ENCODE measurements at regions not wholly inside any gene's neighbourhood (a gene's known extent, or its start where the extent isn't known, plus 50 kb on each side); places are given as distances from the start of the nearest gene placed in this dataset.

GRCh38 chr12:45587877-45588533 is 141.5 kb upstream of the ARID2 start:
- ChIA-PET CTCF (no interaction called here), POLR2A (no interaction called here)
- no peak for DNase-seq
- Histone ChIP-seq H3K27me3 (ENCODE audit: insufficient read depth) (no peaks in the 10 kb centered on the region; the same call in 1 of the 2 replicates), H3K4me3 (ENCODE audit: low read depth in 2 of 2, low read length in 1 of 2) (no peak overlapping the region), H3K27ac (ENCODE audit: low read depth in 2 of 2, low read length in 1 of 2) (no peak overlapping the region), H3K4me1 (ENCODE audit: control insufficient read depth in 1 of 2, insufficient read depth in 2 of 2, low read depth in 1 of 2, low read length in 1 of 2) (no peaks in the 10 kb centered on the region), H3K36me3 (replicated peaks in 1 of 2; ENCODE audit: control insufficient read depth in 1 of 2, insufficient read depth in 2 of 2, low read length in 1 of 2) (no peaks in the 10 kb centered on the region), H3K9ac (no peak overlapping the region), H3K9me2 (no peaks in the 10 kb centered on the region), H3K9me3 (no peaks in the 10 kb centered on the region), H3K79me2 (ENCODE audit: insufficient read depth) (no peaks in the 10 kb centered on the region), H2AFZ (ENCODE audit: low read depth) (no peak overlapping the region), H3K4me2 (no peak overlapping the region), H3F3A (replicated peaks; ENCODE audit: insufficient read depth) (no peaks in the 10 kb centered on the region), H4K20me1 (ENCODE audit: insufficient read depth) (no peaks in the 10 kb centered on the region)
- WGBS (ENCODE audit: low lambda C conversion rate) = 51% methylated on average over 3 of the region's 3 CpGs
- TF ChIP-seq MXI1 (IDR thresholded peaks at IDR 0.05; ENCODE audit: low read depth, low read length) = no peak
- no peak for TF ChIP-seq USF1 (IDR thresholded peaks at IDR 0.05; ENCODE audit: borderline replicate concordance, low read depth)
- TF ChIP-seq RXRA (IDR thresholded peaks at IDR 0.05; ENCODE audit: borderline replicate concordance, low read depth) = no peak
- no peak for TF ChIP-seq ZBTB33 (IDR thresholded peaks at IDR 0.05; ENCODE audit: borderline replicate concordance, low read depth)
- no peak for TF ChIP-seq TEAD4 (IDR thresholded peaks at IDR 0.05; ENCODE audit: borderline replicate concordance, insufficient read depth)
- no peak for TF ChIP-seq FOXJ3 (CRISPR knock-in tag; IDR thresholded peaks at IDR 0.05)
- no peak for TF ChIP-seq TCF12 (IDR thresholded peaks at IDR 0.05)
- no peak for TF ChIP-seq RCOR1 (IDR thresholded peaks at IDR 0.05; ENCODE audit: low read length)
- TF ChIP-seq MAX (IDR thresholded peaks at IDR 0.05; ENCODE audit: low read depth) = no peak
- TF ChIP-seq FOXM1 (IDR thresholded peaks at IDR 0.05; ENCODE audit: low read depth) = no peak
- TF ChIP-seq POLR2AphosphoS5 (IDR thresholded peaks at IDR 0.05; ENCODE audit: low read depth, low read length) = no peak

GRCh38 chr12:45590646-45591045 is 138.9 kb upstream of the ARID2 start:
- no peaks in the 10 kb centered on the region for H3K79me2 ChIP-seq (ENCODE audit: insufficient read depth)
- no peak overlapping the region for H3K9ac ChIP-seq
- no peaks in the 10 kb centered on the region for H3F3A ChIP-seq (replicated peaks; ENCODE audit: insufficient read depth)
- no peak overlapping the region for H3K4me3 ChIP-seq (ENCODE audit: low read depth in 2 of 2, low read length in 1 of 2)
- H3K4me2 ChIP-seq = no peak overlapping the region
- no peak overlapping the region for H2AFZ ChIP-seq (ENCODE audit: low read depth)
- no peaks in the 10 kb centered on the region for H4K20me1 ChIP-seq (ENCODE audit: insufficient read depth)
- ChIA-PET POLR2A (no interaction called here), CTCF (no interaction called here)
- H3K27ac ChIP-seq (ENCODE audit: low read depth in 2 of 2, low read length in 1 of 2) = no peak overlapping the region
- no peaks in the 10 kb centered on the region for H3K9me3 ChIP-seq
- DNase-seq = no peak
- H3K9me2 ChIP-seq = no peaks in the 10 kb centered on the region
- H3K4me1 ChIP-seq (ENCODE audit: control insufficient read depth in 1 of 2, insufficient read depth in 2 of 2, low read depth in 1 of 2, low read length in 1 of 2) = no peaks in the 10 kb centered on the region
- H3K27me3 ChIP-seq (ENCODE audit: insufficient read depth) = no peaks in the 10 kb centered on the region; the same call in 1 of the 2 replicates
- H3K36me3 ChIP-seq (replicated peaks in 1 of 2; ENCODE audit: control insufficient read depth in 1 of 2, insufficient read depth in 2 of 2, low read length in 1 of 2) = no peaks in the 10 kb centered on the region
- WGBS (ENCODE audit: low lambda C conversion rate) = 28% methylated on average over 2 of the region's 2 CpGs
- no peak for TF ChIP-seq MAX (IDR thresholded peaks at IDR 0.05; ENCODE audit: low read depth)
- no peak for TF ChIP-seq EP300 (IDR thresholded peaks at IDR 0.05; ENCODE audit: borderline replicate concordance in 1 of 2, low read depth in 1 of 2, low read length in 1 of 2)
- no peak for TF ChIP-seq MXI1 (IDR thresholded peaks at IDR 0.05; ENCODE audit: low read depth, low read length)
- TF ChIP-seq IRF3 (IDR thresholded peaks at IDR 0.05; ENCODE audit: low read depth, low read length) = no peak
- TF ChIP-seq USF1 (IDR thresholded peaks at IDR 0.05; ENCODE audit: borderline replicate concordance, low read depth) = no peak
- no peak for TF ChIP-seq RAD21 (IDR thresholded peaks at IDR 0.05; ENCODE audit: low read length)
- no peak for TF ChIP-seq EZH2phosphoT487 (IDR thresholded peaks at IDR 0.05; ENCODE audit: borderline replicate concordance, low read depth)
- TF ChIP-seq TAF1 (IDR thresholded peaks at IDR 0.05; ENCODE audit: borderline replicate concordance, low read depth, low read length) = no peak
- no peak for TF ChIP-seq ZBTB33 (IDR thresholded peaks at IDR 0.05; ENCODE audit: borderline replicate concordance, low read depth)
- TF ChIP-seq YY1 (IDR thresholded peaks at IDR 0.05; ENCODE audit: low read depth) = no peak
- TF ChIP-seq GATA2 (CRISPR knock-in tag; IDR thresholded peaks at IDR 0.05) = no peak
- TF ChIP-seq RFX5 (IDR thresholded peaks at IDR 0.05; ENCODE audit: low read length) = no peak
- TF ChIP-seq FOXJ3 (CRISPR knock-in tag; IDR thresholded peaks at IDR 0.05) = no peak
- TF ChIP-seq SMC3 (IDR thresholded peaks at IDR 0.05; ENCODE audit: low read depth, low read length) = no peak

All from SK-N-SH (cell line).